ENCODE measurements at regions not wholly inside any gene's neighbourhood (a gene's known extent, or its start where the extent isn't known, plus 50 kb on each side); places are given as distances from the start of the nearest gene placed in this dataset.

DNA sequence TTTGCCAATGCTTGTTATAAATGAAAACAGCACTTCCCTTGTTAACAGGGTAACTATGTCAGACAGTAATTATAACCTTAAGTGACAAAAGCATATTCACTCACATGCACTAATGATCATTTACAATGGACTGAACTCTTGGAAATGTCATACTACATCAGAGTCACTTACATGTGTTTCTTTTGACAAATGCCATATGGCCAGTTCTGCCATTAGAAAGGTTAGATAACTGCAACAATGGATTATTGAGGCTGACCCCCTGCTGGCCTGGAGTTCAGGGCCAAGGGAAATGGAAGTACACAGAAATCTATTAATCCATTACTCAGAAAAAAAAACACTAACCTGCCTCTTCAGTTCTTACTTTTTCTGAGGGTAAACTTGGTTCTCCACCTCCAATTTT is 313.4 kb downstream of the CNTN3 start:
- RAD21 ChIA-PET (ENCODE audit: unreplicated experiment) = no interaction called here
- intact Hi-C loops (cut with micrococcal nuclease; ENCODE audit: unreplicated experiment) = no loop called here
- H3K9ac ChIP-seq (ENCODE audit: control insufficient read depth, insufficient read depth, low read length) = no peak overlapping the region
- SMC1A ChIA-PET (ENCODE audit: uncharacterized antibody, unreplicated experiment) = no interaction called here
- no peaks in the 10 kb centered on the region for H3K36me3 ChIP-seq (ENCODE audit: control insufficient read depth in 2 of 2, insufficient read depth in 2 of 2, low read length in 1 of 2)
- no peaks in the 10 kb centered on the region for H3K4me1 ChIP-seq (ENCODE audit: control insufficient read depth, insufficient read depth, low read length)
- no peak overlapping the region for H3K4me2 ChIP-seq (ENCODE audit: control insufficient read depth, insufficient read depth)
- POLR2A ChIA-PET = no interaction called here
- ATAC-seq (no peak), DNase-seq (ENCODE audit: low read depth, low spot score) (no peak), FAIRE-seq (no peak)
- H4K20me1 ChIP-seq (ENCODE audit: control insufficient read depth, insufficient read depth) = no peaks in the 10 kb centered on the region
- H3K79me2 ChIP-seq (ENCODE audit: control insufficient read depth, insufficient read depth, low read length) = no peaks in the 10 kb centered on the region
- in situ Hi-C loops (cut with MboI) = no loop called here
- H3K27ac ChIP-seq (ENCODE audit: control insufficient read depth, insufficient read depth) = no peak overlapping the region
- CTCF ChIA-PET = no interaction called here
- H3K9me3 ChIP-seq (replicated peaks; ENCODE audit: control insufficient read depth, insufficient read depth, low read length) = no peaks in the 10 kb centered on the region
- no TSS peak for BruUV-seq (replicated peaks)
- no peak overlapping the region for H2AFZ ChIP-seq (ENCODE audit: control insufficient read depth, low read depth, low read length)
- H3K4me3 ChIP-seq = no peak overlapping the region
- H3K27me3 ChIP-seq (replicated peaks in 1 of 2; ENCODE audit: control insufficient read depth in 2 of 2, insufficient read depth in 2 of 2, low read length in 1 of 2) = no peaks in the 10 kb centered on the region
- TF ChIP-seq ZZZ3 (IDR thresholded peaks at IDR 0.05; ENCODE audit: control insufficient read depth, insufficient read length, low read depth) (no peak), WRNIP1 (IDR thresholded peaks at IDR 0.05; ENCODE audit: borderline replicate concordance, low read depth, low read length) (no peak), RELA (IDR thresholded peaks at IDR 0.05; ENCODE audit: borderline replicate concordance, partially characterized antibody) (no peak), YY1 (IDR thresholded peaks at IDR 0.05; ENCODE audit: low read depth, low read length) (no peak), SIX5 (IDR thresholded peaks at IDR 0.05; ENCODE audit: low read depth, low read length, severe bottlenecking) (no peak), MXI1 (IDR thresholded peaks at IDR 0.05; ENCODE audit: low read depth, low read length) (no peak), CBX5 (IDR thresholded peaks at IDR 0.05; ENCODE audit: low read depth) (no peak), NRF1 (conservative IDR thresholded peaks at IDR 0.05; ENCODE audit: low read depth, low read length) (no peak), ZBED1 (IDR thresholded peaks at IDR 0.05; ENCODE audit: borderline replicate concordance) (no peak), TCF3 (IDR thresholded peaks at IDR 0.05; ENCODE audit: borderline replicate concordance, insufficient read depth, low read depth, low read length) (no peak), LARP7 (IDR thresholded peaks at IDR 0.05) (no peak), IKZF1 (conservative IDR thresholded peaks at IDR 0.05) (no peak), ZNF207 (IDR thresholded peaks at IDR 0.05; ENCODE audit: borderline replicate concordance) (no peak), MEF2A (IDR thresholded peaks at IDR 0.05; ENCODE audit: insufficient read depth, low read depth, low read length) (no peak)
- TF ChIP-seq, protein P1, sequence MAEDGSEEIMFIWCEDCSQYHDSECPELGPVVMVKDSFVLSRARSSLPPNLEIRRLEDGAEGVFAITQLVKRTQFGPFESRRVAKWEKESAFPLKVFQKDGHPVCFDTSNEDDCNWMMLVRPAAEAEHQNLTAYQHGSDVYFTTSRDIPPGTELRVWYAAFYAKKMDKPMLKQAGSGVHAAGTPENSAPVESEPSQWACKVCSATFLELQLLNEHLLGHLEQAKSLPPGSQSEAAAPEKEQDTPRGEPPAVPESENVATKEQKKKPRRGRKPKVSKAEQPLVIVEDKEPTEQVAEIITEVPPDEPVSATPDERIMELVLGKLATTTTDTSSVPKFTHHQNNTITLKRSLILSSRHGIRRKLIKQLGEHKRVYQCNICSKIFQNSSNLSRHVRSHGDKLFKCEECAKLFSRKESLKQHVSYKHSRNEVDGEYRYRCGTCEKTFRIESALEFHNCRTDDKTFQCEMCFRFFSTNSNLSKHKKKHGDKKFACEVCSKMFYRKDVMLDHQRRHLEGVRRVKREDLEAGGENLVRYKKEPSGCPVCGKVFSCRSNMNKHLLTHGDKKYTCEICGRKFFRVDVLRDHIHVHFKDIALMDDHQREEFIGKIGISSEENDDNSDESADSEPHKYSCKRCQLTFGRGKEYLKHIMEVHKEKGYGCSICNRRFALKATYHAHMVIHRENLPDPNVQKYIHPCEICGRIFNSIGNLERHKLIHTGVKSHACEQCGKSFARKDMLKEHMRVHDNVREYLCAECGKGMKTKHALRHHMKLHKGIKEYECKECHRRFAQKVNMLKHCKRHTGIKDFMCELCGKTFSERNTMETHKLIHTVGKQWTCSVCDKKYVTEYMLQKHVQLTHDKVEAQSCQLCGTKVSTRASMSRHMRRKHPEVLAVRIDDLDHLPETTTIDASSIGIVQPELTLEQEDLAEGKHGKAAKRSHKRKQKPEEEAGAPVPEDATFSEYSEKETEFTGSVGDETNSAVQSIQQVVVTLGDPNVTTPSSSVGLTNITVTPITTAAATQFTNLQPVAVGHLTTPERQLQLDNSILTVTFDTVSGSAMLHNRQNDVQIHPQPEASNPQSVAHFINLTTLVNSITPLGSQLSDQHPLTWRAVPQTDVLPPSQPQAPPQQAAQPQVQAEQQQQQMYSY (CRISPR knock-in tag; IDR thresholded peaks at IDR 0.05) = no peak
- TF ChIP-seq, protein P2, sequence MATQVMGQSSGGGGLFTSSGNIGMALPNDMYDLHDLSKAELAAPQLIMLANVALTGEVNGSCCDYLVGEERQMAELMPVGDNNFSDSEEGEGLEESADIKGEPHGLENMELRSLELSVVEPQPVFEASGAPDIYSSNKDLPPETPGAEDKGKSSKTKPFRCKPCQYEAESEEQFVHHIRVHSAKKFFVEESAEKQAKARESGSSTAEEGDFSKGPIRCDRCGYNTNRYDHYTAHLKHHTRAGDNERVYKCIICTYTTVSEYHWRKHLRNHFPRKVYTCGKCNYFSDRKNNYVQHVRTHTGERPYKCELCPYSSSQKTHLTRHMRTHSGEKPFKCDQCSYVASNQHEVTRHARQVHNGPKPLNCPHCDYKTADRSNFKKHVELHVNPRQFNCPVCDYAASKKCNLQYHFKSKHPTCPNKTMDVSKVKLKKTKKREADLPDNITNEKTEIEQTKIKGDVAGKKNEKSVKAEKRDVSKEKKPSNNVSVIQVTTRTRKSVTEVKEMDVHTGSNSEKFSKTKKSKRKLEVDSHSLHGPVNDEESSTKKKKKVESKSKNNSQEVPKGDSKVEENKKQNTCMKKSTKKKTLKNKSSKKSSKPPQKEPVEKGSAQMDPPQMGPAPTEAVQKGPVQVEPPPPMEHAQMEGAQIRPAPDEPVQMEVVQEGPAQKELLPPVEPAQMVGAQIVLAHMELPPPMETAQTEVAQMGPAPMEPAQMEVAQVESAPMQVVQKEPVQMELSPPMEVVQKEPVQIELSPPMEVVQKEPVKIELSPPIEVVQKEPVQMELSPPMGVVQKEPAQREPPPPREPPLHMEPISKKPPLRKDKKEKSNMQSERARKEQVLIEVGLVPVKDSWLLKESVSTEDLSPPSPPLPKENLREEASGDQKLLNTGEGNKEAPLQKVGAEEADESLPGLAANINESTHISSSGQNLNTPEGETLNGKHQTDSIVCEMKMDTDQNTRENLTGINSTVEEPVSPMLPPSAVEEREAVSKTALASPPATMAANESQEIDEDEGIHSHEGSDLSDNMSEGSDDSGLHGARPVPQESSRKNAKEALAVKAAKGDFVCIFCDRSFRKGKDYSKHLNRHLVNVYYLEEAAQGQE (IDR thresholded peaks at IDR 0.05; ENCODE audit: low read depth, low read length) = no peak
- TF ChIP-seq, protein P3, sequence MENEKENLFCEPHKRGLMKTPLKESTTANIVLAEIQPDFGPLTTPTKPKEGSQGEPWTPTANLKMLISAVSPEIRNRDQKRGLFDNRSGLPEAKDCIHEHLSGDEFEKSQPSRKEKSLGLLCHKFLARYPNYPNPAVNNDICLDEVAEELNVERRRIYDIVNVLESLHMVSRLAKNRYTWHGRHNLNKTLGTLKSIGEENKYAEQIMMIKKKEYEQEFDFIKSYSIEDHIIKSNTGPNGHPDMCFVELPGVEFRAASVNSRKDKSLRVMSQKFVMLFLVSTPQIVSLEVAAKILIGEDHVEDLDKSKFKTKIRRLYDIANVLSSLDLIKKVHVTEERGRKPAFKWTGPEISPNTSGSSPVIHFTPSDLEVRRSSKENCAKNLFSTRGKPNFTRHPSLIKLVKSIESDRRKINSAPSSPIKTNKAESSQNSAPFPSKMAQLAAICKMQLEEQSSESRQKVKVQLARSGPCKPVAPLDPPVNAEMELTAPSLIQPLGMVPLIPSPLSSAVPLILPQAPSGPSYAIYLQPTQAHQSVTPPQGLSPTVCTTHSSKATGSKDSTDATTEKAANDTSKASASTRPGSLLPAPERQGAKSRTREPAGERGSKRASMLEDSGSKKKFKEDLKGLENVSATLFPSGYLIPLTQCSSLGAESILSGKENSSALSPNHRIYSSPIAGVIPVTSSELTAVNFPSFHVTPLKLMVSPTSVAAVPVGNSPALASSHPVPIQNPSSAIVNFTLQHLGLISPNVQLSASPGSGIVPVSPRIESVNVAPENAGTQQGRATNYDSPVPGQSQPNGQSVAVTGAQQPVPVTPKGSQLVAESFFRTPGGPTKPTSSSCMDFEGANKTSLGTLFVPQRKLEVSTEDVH (IDR thresholded peaks at IDR 0.05; ENCODE audit: low read depth, partially characterized antibody) = no peak

Data from GM12878 (cell line).